ENCODE measurements at regions not wholly inside any gene's neighbourhood (a gene's known extent, or its start where the extent isn't known, plus 50 kb on each side); places are given as distances from the start of the nearest gene placed in this dataset.

DNA sequence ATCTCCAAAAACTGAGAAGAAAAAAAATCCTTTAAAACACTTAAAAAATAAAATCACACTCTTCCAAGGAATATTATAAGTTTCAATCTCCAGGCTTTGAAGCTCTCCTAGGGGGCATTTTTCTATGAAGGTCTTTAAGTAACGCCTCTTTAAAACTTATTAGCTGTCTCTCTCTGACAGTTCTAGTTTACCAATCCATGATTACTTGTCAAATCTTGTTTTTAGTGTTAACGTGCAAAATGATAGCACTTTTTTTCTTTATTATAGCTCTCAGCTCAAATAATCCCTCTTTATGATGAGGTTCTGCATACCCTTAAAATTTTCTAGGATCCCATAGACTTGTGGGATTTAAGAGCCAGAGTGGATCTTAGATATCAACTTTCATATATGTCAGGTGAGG, 369.0 kb downstream of the DOK5 start:
- TF ChIP-seq, protein P1, sequence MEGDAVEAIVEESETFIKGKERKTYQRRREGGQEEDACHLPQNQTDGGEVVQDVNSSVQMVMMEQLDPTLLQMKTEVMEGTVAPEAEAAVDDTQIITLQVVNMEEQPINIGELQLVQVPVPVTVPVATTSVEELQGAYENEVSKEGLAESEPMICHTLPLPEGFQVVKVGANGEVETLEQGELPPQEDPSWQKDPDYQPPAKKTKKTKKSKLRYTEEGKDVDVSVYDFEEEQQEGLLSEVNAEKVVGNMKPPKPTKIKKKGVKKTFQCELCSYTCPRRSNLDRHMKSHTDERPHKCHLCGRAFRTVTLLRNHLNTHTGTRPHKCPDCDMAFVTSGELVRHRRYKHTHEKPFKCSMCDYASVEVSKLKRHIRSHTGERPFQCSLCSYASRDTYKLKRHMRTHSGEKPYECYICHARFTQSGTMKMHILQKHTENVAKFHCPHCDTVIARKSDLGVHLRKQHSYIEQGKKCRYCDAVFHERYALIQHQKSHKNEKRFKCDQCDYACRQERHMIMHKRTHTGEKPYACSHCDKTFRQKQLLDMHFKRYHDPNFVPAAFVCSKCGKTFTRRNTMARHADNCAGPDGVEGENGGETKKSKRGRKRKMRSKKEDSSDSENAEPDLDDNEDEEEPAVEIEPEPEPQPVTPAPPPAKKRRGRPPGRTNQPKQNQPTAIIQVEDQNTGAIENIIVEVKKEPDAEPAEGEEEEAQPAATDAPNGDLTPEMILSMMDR (IDR thresholded peaks at IDR 0.05; ENCODE audit: insufficient read depth, low read length, poor library complexity, severe bottlenecking): no peak
- Histone ChIP-seq H3K27me3 (replicated peaks; ENCODE audit: control insufficient read depth, insufficient read depth, low read length) (no peaks in the 10 kb centered on the region), H3K4me3 (replicated peaks; ENCODE audit: low read depth, low read length) (no peak overlapping the region), H3K36me3 (ENCODE audit: control insufficient read depth, insufficient read depth, low read length) (no peaks in the 10 kb centered on the region)
- no peak for DNase-seq (ENCODE audit: extremely low read depth, insufficient read length)

DNA sequence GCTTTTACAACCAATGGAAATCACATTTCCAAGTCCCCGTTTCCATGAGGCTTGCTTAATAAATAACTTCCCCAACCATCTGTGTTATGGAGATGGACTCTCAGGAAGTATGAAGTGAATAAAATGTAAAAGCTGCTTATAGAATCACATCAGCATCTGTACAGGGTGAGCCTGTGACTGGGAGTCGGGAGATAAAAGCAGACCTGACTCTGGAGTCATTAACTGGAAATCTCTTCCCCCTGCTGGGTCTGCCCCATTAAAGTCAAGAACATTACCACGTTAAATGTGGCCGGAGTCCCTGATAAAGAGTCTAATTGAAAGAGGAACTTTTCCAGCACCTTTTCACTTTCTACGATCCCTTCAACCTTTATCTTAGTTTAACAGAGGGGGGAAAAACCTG, 368.5 kb downstream of the DOK5 start:
- Histone ChIP-seq H3K27me3 (replicated peaks; ENCODE audit: control insufficient read depth, insufficient read depth, low read length) (no peaks in the 10 kb centered on the region), H3K4me3 (replicated peaks; ENCODE audit: low read depth, low read length) (no peak overlapping the region), H3K36me3 (ENCODE audit: control insufficient read depth, insufficient read depth, low read length) (no peaks in the 10 kb centered on the region)
- TF ChIP-seq, protein P1 (IDR thresholded peaks at IDR 0.05; ENCODE audit: insufficient read depth, low read length, poor library complexity, severe bottlenecking): no peak
- DNase-seq (ENCODE audit: extremely low read depth, insufficient read length): no peak

DNA sequence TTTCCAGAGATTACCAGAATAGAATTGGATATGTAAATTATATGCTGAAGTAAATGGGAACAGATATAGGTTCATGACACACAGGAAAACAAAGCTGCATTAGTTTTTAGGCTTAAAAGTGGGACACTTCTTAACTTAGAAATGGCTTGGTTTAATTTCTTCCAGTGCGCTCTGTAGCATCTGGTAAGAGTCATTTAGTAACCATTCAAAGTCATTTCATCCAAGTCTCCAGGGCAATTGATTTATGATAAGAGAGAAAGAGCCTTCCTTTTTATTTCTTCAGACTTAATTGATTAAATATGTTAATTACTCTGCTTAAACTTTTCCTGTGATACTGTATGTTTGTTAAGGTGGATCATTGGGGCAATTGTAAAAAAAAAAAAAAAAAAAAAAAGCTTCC, 368.0 kb downstream of the DOK5 start:
- Histone ChIP-seq H3K27me3 (replicated peaks; ENCODE audit: control insufficient read depth, insufficient read depth, low read length) (no peaks in the 10 kb centered on the region), H3K4me3 (replicated peaks; ENCODE audit: low read depth, low read length) (no peak overlapping the region), H3K36me3 (ENCODE audit: control insufficient read depth, insufficient read depth, low read length) (no peaks in the 10 kb centered on the region)
- DNase-seq (ENCODE audit: extremely low read depth, insufficient read length): no peak
- TF ChIP-seq, protein P1 (IDR thresholded peaks at IDR 0.05; ENCODE audit: insufficient read depth, low read length, poor library complexity, severe bottlenecking): no peak

DNA sequence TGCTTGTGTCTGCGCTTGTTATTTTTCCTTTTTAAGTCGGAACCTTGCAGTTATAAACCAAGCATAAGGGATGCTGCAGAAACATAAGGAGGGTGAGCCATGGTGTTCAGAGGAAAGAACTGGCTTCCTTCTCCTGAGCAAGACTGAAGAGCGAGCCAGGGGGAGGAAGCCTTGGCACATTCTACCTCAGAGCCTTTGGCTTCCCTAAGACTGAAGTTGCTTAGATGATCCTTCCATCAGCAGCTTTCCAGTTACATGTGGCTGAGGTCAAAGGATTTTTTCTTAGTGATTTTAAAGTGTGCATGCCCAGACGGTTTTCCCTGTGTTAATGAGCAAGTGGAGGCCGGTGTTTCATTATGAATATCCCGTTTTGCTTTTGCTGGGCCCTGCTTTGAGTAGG, 363.8 kb downstream of the DOK5 start:
- no peaks in the 10 kb centered on the region for H3K27me3 ChIP-seq (replicated peaks; ENCODE audit: control insufficient read depth, insufficient read depth, low read length)
- TF ChIP-seq, protein P1 (IDR thresholded peaks at IDR 0.05; ENCODE audit: insufficient read depth, low read length, poor library complexity, severe bottlenecking): no peak
- no peak for DNase-seq (ENCODE audit: extremely low read depth, insufficient read length)
- no peaks in the 10 kb centered on the region for H3K36me3 ChIP-seq (ENCODE audit: control insufficient read depth, insufficient read depth, low read length)
- H3K4me3 ChIP-seq (replicated peaks; ENCODE audit: low read depth, low read length): no peak overlapping the region

DNA sequence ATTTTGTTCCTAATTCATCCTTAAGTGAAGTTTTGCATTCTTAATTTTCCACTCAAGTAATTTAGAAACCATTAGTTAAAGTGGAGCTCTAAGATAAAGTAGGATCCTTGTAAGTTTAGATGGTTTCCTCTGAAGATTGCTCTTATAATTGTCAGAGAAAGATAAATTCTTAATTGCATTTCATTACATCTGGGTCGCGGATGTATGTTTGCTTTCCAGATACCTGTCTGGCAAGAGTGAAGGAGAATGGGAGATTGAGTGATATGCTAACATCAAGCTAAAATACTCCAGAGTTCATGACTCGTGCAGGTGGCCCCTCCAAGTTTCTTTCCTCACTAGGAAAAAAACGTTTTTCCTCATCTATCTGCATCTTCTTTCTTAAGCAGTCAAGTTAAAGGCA, 361.8 kb downstream of the DOK5 start:
- no peaks in the 10 kb centered on the region for H3K36me3 ChIP-seq (ENCODE audit: control insufficient read depth, insufficient read depth, low read length)
- no peak for DNase-seq (ENCODE audit: extremely low read depth, insufficient read length)
- TF ChIP-seq, protein P1 (IDR thresholded peaks at IDR 0.05; ENCODE audit: insufficient read depth, low read length, poor library complexity, severe bottlenecking): no peak
- no peaks in the 10 kb centered on the region for H3K27me3 ChIP-seq (replicated peaks; ENCODE audit: control insufficient read depth, insufficient read depth, low read length)
- H3K4me3 ChIP-seq (replicated peaks; ENCODE audit: low read depth, low read length): no peak overlapping the region

DNA sequence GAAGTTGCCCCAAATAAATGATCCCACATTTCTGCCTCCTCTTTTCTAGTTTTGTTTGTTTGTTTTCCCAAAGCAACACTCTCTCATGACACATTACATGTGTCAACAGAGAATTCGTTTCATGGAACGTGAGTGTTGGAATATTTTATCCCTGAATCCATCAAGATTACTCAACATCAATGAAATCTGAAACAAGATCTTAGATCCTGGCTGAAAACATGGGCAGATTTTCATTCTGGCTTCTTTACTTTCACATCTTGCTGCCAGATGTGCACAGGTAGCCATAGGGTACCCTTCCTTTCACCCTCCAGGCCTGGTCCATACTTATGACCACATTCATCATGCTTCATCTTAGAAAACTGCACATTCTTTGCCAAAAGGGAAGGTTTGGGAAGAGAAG, 347.0 kb downstream of the DOK5 start:
- DNase-seq (ENCODE audit: extremely low read depth, insufficient read length): no peak
- H3K4me3 ChIP-seq (replicated peaks; ENCODE audit: low read depth, low read length): no peak overlapping the region
- H3K36me3 ChIP-seq (ENCODE audit: control insufficient read depth, insufficient read depth, low read length): no peaks in the 10 kb centered on the region
- TF ChIP-seq, protein P1 (IDR thresholded peaks at IDR 0.05; ENCODE audit: insufficient read depth, low read length, poor library complexity, severe bottlenecking): no peak
- H3K27me3 ChIP-seq (replicated peaks; ENCODE audit: control insufficient read depth, insufficient read depth, low read length): no peaks in the 10 kb centered on the region
